T-helper 1 cell treated with Interleukin-12 subunit alpha and Interleukin-12 subunit beta and Interleukin-4 antibody, amounts not matched to agents 30 ng/mL and 1 ng/mL, for 36 hours (primary cell): ENCODE measurements at regions not wholly inside any gene's neighbourhood (a gene's known extent, or its start where the extent isn't known, plus 50 kb on each side); places are given as distances from the start of the nearest gene placed in this dataset.

Experiments used
- intact Hi-C: fragments of 100-400 bp; cut with micrococcal nuclease; formaldehyde crosslinking; loops from one replicate; pipeline ENCODE4 v1.15.1; 2024

GRCh38 chr12:65517656-65518210, 239.2 kb downstream of the MSRB3 start:
- intact Hi-C loops: no loop called here

GRCh38 chr12:65518771-65519170, 240.3 kb downstream of the MSRB3 start:
- intact Hi-C loops: no loop called here

- intact Hi-C loops: no loop called here
These were observed 242.2 kb downstream of the MSRB3 start for GRCh38 chr12:65520658-65521057.

GRCh38 chr12:65522956-65523860, 244.7 kb downstream of the MSRB3 start:
- intact Hi-C loops: no loop called here

- intact Hi-C loops: no loop called here
These were observed 246.2 kb downstream of the MSRB3 start for GRCh38 chr12:65524666-65525065.

- intact Hi-C loops: no loop called here
These were observed 247.1 kb downstream of the MSRB3 start for GRCh38 chr12:65525491-65526141.

- intact Hi-C loops: no loop called here
These were observed 247.8 kb downstream of the MSRB3 start for GRCh38 chr12:65526311-65526710.

- intact Hi-C loops: no loop called here
These were observed 249.6 kb downstream of the MSRB3 start for GRCh38 chr12:65528127-65528526.

- intact Hi-C loops: no loop called here
These were observed 250.6 kb downstream of the MSRB3 start for GRCh38 chr12:65529106-65529505.

GRCh38 chr12:65529771-65530435, 251.4 kb downstream of the MSRB3 start:
- intact Hi-C loops: no loop called here

GRCh38 chr12:65532162-65532561, 253.7 kb downstream of the MSRB3 start:
- intact Hi-C loops: no loop called here

GRCh38 chr12:65532764-65533163, 254.3 kb downstream of the MSRB3 start:
- intact Hi-C loops: no loop called here

- intact Hi-C loops: no loop called here
These were observed 254.8 kb downstream of the MSRB3 start for GRCh38 chr12:65533177-65533883.

GRCh38 chr12:65534238-65534841, 255.9 kb downstream of the MSRB3 start:
- intact Hi-C loops: no loop called here

- intact Hi-C loops: no loop called here
These were observed 257.5 kb downstream of the MSRB3 start for GRCh38 chr12:65535946-65536345.

- intact Hi-C loops: no loop called here
These were observed 257.9 kb downstream of the MSRB3 start for GRCh38 chr12:65536351-65536750.

- intact Hi-C loops: no loop called here
These were observed 258.6 kb downstream of the MSRB3 start for GRCh38 chr12:65536876-65537681.

GRCh38 chr12:65537978-65538377, 259.5 kb downstream of the MSRB3 start:
- intact Hi-C loops: no loop called here

- intact Hi-C loops: no loop called here
These were observed 260.5 kb downstream of the MSRB3 start for GRCh38 chr12:65539023-65539422.

GRCh38 chr12:65540140-65540539, 261.7 kb downstream of the MSRB3 start:
- intact Hi-C loops: no loop called here
